ENCODE measurements at regions not wholly inside any gene's neighbourhood (a gene's known extent, or its start where the extent isn't known, plus 50 kb on each side); places are given as distances from the start of the nearest gene placed in this dataset.

GRCh38 chr2:106012591-106013347 is 181.3 kb downstream of the UXS1 start:
- no peaks in the 10 kb centered on the region for H3K36me3 ChIP-seq (ENCODE audit: insufficient read depth, low read length)
- no peaks in the 10 kb centered on the region for H4K20me1 ChIP-seq (ENCODE audit: insufficient read depth, low read length, poor library complexity, severe bottlenecking)
- no peaks in the 10 kb centered on the region for H3K27me3 ChIP-seq (ENCODE audit: insufficient read depth, low read length, poor library complexity, severe bottlenecking)
- H3K4me1 ChIP-seq (ENCODE audit: insufficient read depth, low read length, poor library complexity, severe bottlenecking): peaks cover 3% of the 10 kb centered on the region
- no peak overlapping the region for H3K4me3 ChIP-seq (ENCODE audit: low read length, poor library complexity, severe bottlenecking)
- H3K9ac ChIP-seq (ENCODE audit: low read depth, low read length, poor library complexity, severe bottlenecking): no peak overlapping the region
- H3F3A ChIP-seq (ENCODE audit: low read depth): no peaks in the 10 kb centered on the region
- no peaks in the 10 kb centered on the region for H3K79me2 ChIP-seq (ENCODE audit: insufficient read depth, low read length)
- H3K9me3 ChIP-seq (ENCODE audit: insufficient read depth, low read depth, low read length): peaks cover 4% of the 10 kb centered on the region; the same call in 1 of the 2 replicates
- no peak overlapping the region for H2AFZ ChIP-seq (ENCODE audit: low read length)
- TF ChIP-seq CTCF (conservative IDR thresholded peaks at IDR 0.05; ENCODE audit: low read length) (no peak), EZH2phosphoT487 (IDR thresholded peaks at IDR 0.05; ENCODE audit: borderline replicate concordance) (no peak)
- no peak overlapping the region for H3K4me2 ChIP-seq (ENCODE audit: low read depth, low read length, poor library complexity, severe bottlenecking)
- no peaks in the 10 kb centered on the region for H3K9me2 ChIP-seq (replicated peaks; ENCODE audit: low read depth, low read length)

GRCh38 chr2:106012001-106012590 is 182.0 kb downstream of the UXS1 start:
- Histone ChIP-seq H4K20me1 (ENCODE audit: insufficient read depth, low read length, poor library complexity, severe bottlenecking) (no peaks in the 10 kb centered on the region), H3K4me3 (ENCODE audit: low read length, poor library complexity, severe bottlenecking) (no peak overlapping the region), H3K36me3 (ENCODE audit: insufficient read depth, low read length) (no peaks in the 10 kb centered on the region), H3K9me3 (ENCODE audit: insufficient read depth, low read depth, low read length) (peaks cover 8% of the 10 kb centered on the region; the same call in 1 of the 2 replicates), H3K4me2 (ENCODE audit: low read depth, low read length, poor library complexity, severe bottlenecking) (no peak overlapping the region), H3K9me2 (replicated peaks; ENCODE audit: low read depth, low read length) (no peaks in the 10 kb centered on the region), H2AFZ (ENCODE audit: low read length) (no peak overlapping the region), H3K9ac (ENCODE audit: low read depth, low read length, poor library complexity, severe bottlenecking) (no peak overlapping the region), H3K4me1 (ENCODE audit: insufficient read depth, low read length, poor library complexity, severe bottlenecking) (no peaks in the 10 kb centered on the region), H3K79me2 (ENCODE audit: insufficient read depth, low read length) (no peaks in the 10 kb centered on the region), H3F3A (ENCODE audit: low read depth) (no peaks in the 10 kb centered on the region), H3K27me3 (ENCODE audit: insufficient read depth, low read length, poor library complexity, severe bottlenecking) (no peaks in the 10 kb centered on the region)
- TF ChIP-seq CTCF (conservative IDR thresholded peaks at IDR 0.05; ENCODE audit: low read length) (no peak), EZH2phosphoT487 (IDR thresholded peaks at IDR 0.05; ENCODE audit: borderline replicate concordance) (no peak)

GRCh38 chr2:106011380-106011779 is 182.7 kb downstream of the UXS1 start:
- Histone ChIP-seq H3F3A (ENCODE audit: low read depth) (no peaks in the 10 kb centered on the region), H2AFZ (ENCODE audit: low read length) (no peak overlapping the region), H3K9me2 (replicated peaks; ENCODE audit: low read depth, low read length) (no peaks in the 10 kb centered on the region), H3K4me2 (ENCODE audit: low read depth, low read length, poor library complexity, severe bottlenecking) (no peak overlapping the region), H3K4me1 (ENCODE audit: insufficient read depth, low read length, poor library complexity, severe bottlenecking) (no peaks in the 10 kb centered on the region), H3K9me3 (ENCODE audit: insufficient read depth, low read depth, low read length) (peaks cover 13% of the 10 kb centered on the region; the same call in 1 of the 2 replicates), H3K4me3 (ENCODE audit: low read length, poor library complexity, severe bottlenecking) (no peak overlapping the region), H3K36me3 (ENCODE audit: insufficient read depth, low read length) (no peaks in the 10 kb centered on the region), H3K79me2 (ENCODE audit: insufficient read depth, low read length) (no peaks in the 10 kb centered on the region), H3K27me3 (ENCODE audit: insufficient read depth, low read length, poor library complexity, severe bottlenecking) (no peaks in the 10 kb centered on the region), H3K9ac (ENCODE audit: low read depth, low read length, poor library complexity, severe bottlenecking) (no peak overlapping the region), H4K20me1 (ENCODE audit: insufficient read depth, low read length, poor library complexity, severe bottlenecking) (no peaks in the 10 kb centered on the region)
- TF ChIP-seq CTCF (conservative IDR thresholded peaks at IDR 0.05; ENCODE audit: low read length) (no peak), EZH2phosphoT487 (IDR thresholded peaks at IDR 0.05; ENCODE audit: borderline replicate concordance) (no peak)
